Loucy (cell line): ENCODE measurements at regions not wholly inside any gene's neighbourhood (a gene's known extent, or its start where the extent isn't known, plus 50 kb on each side); places are given as distances from the start of the nearest gene placed in this dataset.
"Not testable (repeated sequence)": the region's sequence is repeated elsewhere in the genome, so short reads cannot be mapped to it uniquely, and the experiment has no call there.

Source experiments
- H2AFZ ChIP-seq: fragments of 200-600 bp; sonication (generic); 2 replicates; pipeline ENCODE4 v1.6.0; 2016; ENCODE audit warnings: antibody characterized with exemption, mild to moderate bottlenecking, low read length, moderate library complexity
- H3F3A ChIP-seq: fragments of 200-600 bp; 2 replicates; pipeline ENCODE4 v1.6.0; 2016; ENCODE audit warnings: antibody characterized with exemption, low read depth, mild to moderate bottlenecking
- H3K27me3 ChIP-seq: fragments of 200-600 bp; sonication (generic); 2 replicates; pipeline ENCODE4 v1.6.1; 2014; ENCODE audit warnings: low read length, mild to moderate bottlenecking; ENCODE audit not compliant: insufficient read depth, poor library complexity, severe bottlenecking
- H3K36me3 ChIP-seq: fragments of 200-600 bp; sonication (generic); 2 replicates; pipeline ENCODE4 v1.6.1; 2016; ENCODE audit warnings: low read length; ENCODE audit not compliant: insufficient read depth
- H3K4me1 ChIP-seq: fragments of 200-600 bp; sonication (generic); 2 replicates; pipeline ENCODE4 v1.5.1; 2014; ENCODE audit warnings: low read length, mild to moderate bottlenecking; ENCODE audit not compliant: insufficient read depth, poor library complexity, severe bottlenecking
- H3K4me2 ChIP-seq: fragments of 200-600 bp; sonication (generic); 2 replicates; pipeline ENCODE4 v1.6.0; 2014; ENCODE audit warnings: antibody characterized with exemption, low read length, low read depth, mild to moderate bottlenecking; ENCODE audit not compliant: poor library complexity, severe bottlenecking
- H3K4me3 ChIP-seq: fragments of 200-600 bp; sonication (generic); 2 replicates; pipeline ENCODE4 v1.5.1; 2014; ENCODE audit warnings: low read length, mild to moderate bottlenecking, mixed read lengths; ENCODE audit not compliant: poor library complexity, severe bottlenecking
- H3K79me2 ChIP-seq: fragments of 200-600 bp; sonication (generic); 2 replicates; pipeline ENCODE4 v1.6.1; 2014; ENCODE audit warnings: low read length; ENCODE audit not compliant: insufficient read depth
- H3K9ac ChIP-seq: fragments of 200-600 bp; sonication (generic); 2 replicates; pipeline ENCODE4 v1.6.0; 2014; ENCODE audit warnings: mild to moderate bottlenecking, low read depth, low read length, moderate library complexity; ENCODE audit not compliant: poor library complexity, severe bottlenecking
- H3K9me2 ChIP-seq: fragments of 200-600 bp; sonication (generic); replicated peaks from 2 replicates; pipeline ENCODE4 v1.6.1; 2016; ENCODE audit warnings: low read depth, low read length, mixed read lengths
- H3K9me3 ChIP-seq: fragments of 200-600 bp; sonication (generic); 2 replicates; pipeline ENCODE4 v1.6.1; 2014; ENCODE audit warnings: mild to moderate bottlenecking, antibody characterized with exemption, low read length, low read depth; ENCODE audit not compliant: insufficient read depth
- H4K20me1 ChIP-seq: fragments of 200-600 bp; sonication (generic); 2 replicates; pipeline ENCODE4 v1.6.0; 2014; ENCODE audit warnings: antibody characterized with exemption, low read length, mild to moderate bottlenecking; ENCODE audit not compliant: insufficient read depth, poor library complexity, severe bottlenecking

DNA sequence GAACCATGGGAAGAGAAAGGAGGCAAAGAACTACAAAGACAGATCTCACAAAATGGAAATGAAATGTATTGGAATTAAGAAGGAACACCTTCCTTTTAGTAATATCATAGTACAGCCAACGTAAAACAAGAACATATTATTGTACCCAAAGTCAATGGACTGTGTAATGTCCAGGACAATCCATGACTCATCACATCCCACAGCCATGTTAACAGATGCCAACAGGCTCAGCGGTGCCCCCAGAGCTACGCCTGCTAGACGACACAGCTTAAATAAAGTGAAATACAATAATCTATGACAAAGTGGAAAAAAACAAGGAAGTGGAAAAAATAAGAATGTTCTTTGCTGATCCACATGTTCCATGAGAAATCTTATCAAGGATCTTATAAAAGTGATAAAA lies 140.8 kb downstream of the SPATA31A1 start:
- H3K4me3 ChIP-seq, H3F3A ChIP-seq, H2AFZ ChIP-seq, H3K27me3 ChIP-seq, H3K36me3 ChIP-seq, H4K20me1 ChIP-seq, H3K9me2 ChIP-seq, H3K9ac ChIP-seq, H3K4me1 ChIP-seq, H3K9me3 ChIP-seq, H3K4me2 ChIP-seq, H3K79me2 ChIP-seq: not testable (repeated sequence)

DNA sequence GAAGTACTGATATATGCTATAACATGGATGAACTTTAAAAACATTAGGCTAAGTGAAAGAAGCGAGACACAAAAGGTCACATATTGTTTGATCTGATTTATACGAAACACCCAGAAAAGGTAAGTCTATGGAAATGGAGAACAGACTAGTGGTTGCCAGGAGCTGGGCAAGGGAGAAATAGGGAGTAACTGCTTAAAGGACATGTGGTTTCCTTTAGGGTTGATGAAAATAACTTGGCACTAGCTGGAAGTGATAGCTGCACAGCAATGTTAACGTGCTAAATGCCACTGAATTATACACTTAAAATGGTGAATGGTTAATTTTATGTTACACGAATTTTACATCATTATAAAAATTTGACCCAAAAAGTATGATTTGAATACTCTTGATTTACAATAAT lies 147.7 kb downstream of the SPATA31A1 start:
- H3K36me3 ChIP-seq, H4K20me1 ChIP-seq, H3F3A ChIP-seq, H3K9me2 ChIP-seq, H3K4me3 ChIP-seq, H3K9ac ChIP-seq, H3K79me2 ChIP-seq, H3K4me2 ChIP-seq, H3K4me1 ChIP-seq, H3K27me3 ChIP-seq, H3K9me3 ChIP-seq, H2AFZ ChIP-seq: not testable (repeated sequence)

DNA sequence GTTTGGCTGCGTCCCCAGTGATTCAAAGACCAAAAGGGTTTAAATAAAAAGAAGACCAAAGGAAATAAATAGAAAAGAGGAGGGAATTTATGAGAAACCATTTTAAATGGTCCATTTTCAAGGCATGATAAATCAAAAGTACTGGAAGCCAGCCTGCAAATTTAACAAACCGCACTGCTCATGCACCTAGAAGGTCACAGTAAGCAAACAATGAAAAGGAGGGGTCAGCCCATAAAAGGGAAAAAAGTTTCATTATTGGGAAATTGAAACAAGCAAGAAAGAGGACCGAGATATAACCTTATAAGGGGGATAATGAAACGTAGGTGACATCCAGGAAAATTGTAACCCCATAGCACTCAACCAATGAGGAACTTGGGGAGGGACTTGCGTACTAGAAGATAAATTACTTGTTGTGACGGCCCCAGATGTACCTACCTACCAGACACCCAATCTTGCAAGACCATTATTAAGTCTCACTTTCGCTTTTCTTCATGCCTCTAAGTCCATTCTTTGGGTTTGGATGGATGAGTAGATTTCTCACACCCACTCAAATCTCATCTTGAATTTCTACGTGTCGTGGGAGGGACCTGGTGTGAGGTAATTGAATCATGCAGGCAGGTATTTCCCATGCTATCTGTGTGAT lies 172.0 kb downstream of the SPATA31A1 start:
- H3K4me2 ChIP-seq, H2AFZ ChIP-seq, H3K27me3 ChIP-seq, H3K9me3 ChIP-seq, H3K79me2 ChIP-seq, H4K20me1 ChIP-seq, H3K9ac ChIP-seq, H3K9me2 ChIP-seq, H3K4me3 ChIP-seq, H3F3A ChIP-seq, H3K36me3 ChIP-seq, H3K4me1 ChIP-seq: not testable (repeated sequence)

DNA sequence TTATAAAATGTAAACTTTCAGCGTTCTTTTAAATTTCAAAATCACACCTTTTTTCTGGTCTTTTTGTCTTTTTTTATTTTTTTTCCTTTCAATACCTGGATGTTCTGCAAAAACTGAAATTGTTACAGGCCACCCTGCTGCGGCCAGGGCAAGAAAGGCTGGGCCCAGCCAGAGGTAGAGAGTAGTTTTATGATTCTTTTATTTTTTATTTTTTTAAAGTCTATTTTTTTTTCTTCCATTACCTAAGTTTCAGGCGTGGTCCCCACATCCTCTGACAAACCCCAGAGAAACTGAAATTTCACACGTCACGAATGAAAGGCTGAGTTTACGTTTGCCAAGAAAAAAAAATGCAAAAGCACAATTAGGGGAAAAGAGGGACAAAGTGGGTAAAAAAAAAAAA lies 177.1 kb downstream of the SPATA31A1 start:
- not testable (repeated sequence) for H3K9me3 ChIP-seq

DNA sequence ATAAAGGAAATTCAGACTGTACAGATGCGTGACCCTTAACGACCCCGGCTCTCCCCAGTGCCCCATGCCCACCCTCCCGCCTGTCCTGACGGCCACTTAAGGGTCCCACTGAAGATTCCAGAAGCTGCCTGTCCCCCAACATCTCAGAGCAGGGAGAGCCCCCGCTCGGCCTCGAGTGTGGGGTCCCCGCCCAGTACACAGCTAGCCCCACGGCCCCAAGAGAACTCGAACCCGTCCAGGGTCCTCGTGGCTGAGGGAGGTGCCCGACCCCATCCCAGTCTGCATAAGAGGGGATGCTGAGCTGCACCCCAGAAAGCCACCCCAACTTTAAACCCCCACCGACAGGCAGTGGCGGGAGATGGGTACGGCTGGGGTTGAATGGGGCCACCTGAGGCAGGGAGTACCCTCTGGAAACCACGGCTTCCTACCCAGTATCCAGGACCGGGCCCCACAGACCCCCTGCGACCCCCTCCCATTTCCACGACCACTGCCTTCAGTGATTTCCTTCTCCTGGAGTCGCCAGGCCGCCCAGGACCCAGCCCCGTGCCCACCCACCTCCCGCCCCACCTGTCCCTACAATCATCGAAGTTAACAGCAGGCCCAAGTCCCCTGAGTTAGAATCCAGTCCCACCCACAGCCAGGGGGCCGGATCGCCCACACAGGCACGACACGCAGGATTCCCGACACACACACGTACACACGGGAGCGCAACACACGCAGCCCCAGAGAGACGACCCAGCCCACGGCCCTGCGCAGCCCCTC lies 177.7 kb downstream of the SPATA31A1 start:
- not testable (repeated sequence) for H3K9ac ChIP-seq, H3K4me1 ChIP-seq, H3K4me3 ChIP-seq, H3K4me2 ChIP-seq, H3K36me3 ChIP-seq, H3K27me3 ChIP-seq, H4K20me1 ChIP-seq, H2AFZ ChIP-seq, H3K9me3 ChIP-seq, H3K79me2 ChIP-seq, H3K9me2 ChIP-seq, H3F3A ChIP-seq

More for the DNA sequence above, 177.1 kb downstream of the SPATA31A1 start:
- H3K36me3 ChIP-seq, H4K20me1 ChIP-seq, H3K9ac ChIP-seq, H3K4me2 ChIP-seq, H3K4me3 ChIP-seq, H3K4me1 ChIP-seq, H3F3A ChIP-seq, H3K79me2 ChIP-seq, H2AFZ ChIP-seq, H3K27me3 ChIP-seq, H3K9me2 ChIP-seq: not testable (repeated sequence)

DNA sequence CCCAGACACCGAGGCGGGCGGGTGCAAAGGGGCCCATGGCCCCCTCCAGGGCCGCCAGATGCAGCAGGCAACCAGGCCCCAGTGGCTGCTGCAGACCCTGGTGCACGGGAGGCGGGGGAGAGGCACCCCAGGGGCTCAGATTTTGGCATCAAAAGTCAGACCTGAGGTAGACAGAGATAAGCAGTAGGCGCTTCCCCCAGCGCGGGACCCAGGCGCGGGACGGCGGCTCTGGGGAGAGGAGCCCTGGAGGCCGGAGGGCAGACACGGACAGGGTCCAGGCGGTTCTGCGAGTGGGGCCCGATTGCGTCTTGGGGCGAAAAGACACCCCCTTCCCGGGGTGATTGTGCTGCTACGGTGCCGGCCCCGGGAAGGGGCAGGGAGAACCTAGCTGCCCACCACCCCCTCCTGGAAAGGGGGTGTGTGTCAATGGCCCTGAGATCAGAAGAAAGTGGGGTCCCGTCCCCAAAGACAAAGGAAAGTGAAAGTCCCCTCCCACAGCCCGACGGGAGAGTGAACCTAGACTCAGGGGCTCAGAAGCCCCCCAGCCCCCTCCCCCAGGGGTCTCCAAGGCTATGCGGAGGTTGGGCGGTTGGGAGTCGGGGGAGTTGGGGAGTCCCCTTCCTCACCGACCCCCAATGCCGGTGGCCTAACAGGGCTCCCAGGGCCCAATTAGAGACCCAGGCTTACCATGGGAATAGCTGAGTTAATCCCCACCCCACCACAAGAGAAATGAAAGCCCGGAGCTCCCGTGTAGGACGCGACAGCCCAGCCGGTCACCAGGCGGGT lies 178.5 kb downstream of the SPATA31A1 start:
- H3K9ac ChIP-seq, H3K4me3 ChIP-seq, H4K20me1 ChIP-seq, H3K9me3 ChIP-seq, H3K36me3 ChIP-seq, H3K27me3 ChIP-seq, H3K9me2 ChIP-seq, H3K4me2 ChIP-seq, H3K79me2 ChIP-seq, H2AFZ ChIP-seq, H3K4me1 ChIP-seq, H3F3A ChIP-seq: not testable (repeated sequence)

DNA sequence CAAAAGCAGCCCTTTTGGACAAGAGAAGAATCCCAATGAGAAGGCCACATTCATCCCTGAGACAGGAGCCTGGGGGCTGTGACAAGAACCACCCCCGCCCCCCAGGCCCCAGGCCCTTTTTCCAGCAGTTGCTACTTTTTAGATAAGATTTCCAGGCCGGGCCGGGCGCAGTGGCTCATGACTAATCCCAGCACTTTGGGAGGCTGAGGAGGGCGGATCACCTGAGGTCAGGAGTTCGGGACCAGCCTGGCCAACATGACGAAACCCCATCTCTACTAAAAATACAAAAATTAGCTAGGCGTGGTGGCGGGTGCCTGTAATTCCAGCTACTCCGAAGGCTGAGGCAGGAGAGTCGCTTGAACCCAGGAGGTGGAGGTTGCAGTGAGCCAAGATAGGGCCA lies 179.4 kb downstream of the SPATA31A1 start:
- not testable (repeated sequence) for H3K4me3 ChIP-seq, H3K9me3 ChIP-seq, H3K79me2 ChIP-seq, H3K36me3 ChIP-seq, H3F3A ChIP-seq, H3K27me3 ChIP-seq, H3K4me1 ChIP-seq, H4K20me1 ChIP-seq, H3K9ac ChIP-seq, H3K9me2 ChIP-seq, H3K4me2 ChIP-seq, H2AFZ ChIP-seq
